HG03103 (cell line): ENCODE measurements at regions not wholly inside any gene's neighbourhood (a gene's known extent, or its start where the extent isn't known, plus 50 kb on each side); places are given as distances from the start of the nearest gene placed in this dataset.

ENCODE experiments used
- ATAC-seq: cut with Tn5 transposase; IDR thresholded peaks from one replicate; pipeline ENCODE4 v1.9.1; 2021; ENCODE audit warnings: low read depth; ENCODE audit not compliant: unreplicated experiment

DNA sequence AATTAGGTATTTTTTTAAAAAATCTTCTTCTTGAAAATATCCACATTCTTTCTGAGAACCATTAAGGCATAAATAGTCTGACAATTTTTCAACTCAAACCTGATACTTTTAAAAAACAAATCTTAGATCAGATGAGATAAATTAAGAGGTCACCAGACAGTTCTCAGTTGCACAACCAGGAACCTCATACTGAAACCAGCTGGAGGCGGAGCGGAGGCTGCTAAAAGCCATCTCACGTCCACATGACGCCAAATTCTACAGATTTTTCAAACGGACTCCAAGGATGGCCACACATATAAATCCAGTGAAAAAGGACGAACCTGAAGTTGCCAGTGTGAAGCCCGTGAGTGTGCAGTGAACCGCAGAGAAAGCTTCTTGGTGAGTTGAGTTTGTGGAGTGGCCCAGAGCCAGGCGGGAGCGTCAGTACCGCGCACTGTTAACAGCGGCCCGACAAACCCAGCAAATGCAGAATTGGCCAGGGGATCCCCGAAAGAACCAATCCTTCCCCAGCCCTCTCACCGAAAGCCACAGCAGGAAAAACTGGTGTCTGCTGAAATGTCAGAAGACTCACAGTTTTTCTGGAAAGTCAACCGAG, 53.1 kb upstream of the BBS5 start:
- ATAC-seq: no peak

DNA sequence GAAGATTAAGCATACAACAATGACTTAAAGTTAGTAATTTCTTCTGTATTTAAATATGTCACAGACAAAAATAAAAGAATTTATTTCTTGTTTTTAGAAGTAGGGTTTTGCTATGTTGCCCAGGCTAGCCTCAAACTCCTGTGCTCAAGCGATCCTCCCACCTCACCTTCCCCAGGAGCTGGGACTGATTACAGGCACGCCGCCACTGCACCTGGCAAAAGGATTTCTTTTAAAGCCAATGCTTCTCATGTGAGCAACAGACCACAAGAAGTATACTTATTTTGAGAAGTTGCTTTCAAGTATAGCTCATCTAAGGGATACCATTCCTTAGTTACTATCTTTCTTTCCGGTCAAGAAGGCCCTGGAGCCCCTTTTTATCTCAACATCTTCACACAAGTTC, 57.2 kb upstream of the BBS5 start:
- ATAC-seq: no peak

DNA sequence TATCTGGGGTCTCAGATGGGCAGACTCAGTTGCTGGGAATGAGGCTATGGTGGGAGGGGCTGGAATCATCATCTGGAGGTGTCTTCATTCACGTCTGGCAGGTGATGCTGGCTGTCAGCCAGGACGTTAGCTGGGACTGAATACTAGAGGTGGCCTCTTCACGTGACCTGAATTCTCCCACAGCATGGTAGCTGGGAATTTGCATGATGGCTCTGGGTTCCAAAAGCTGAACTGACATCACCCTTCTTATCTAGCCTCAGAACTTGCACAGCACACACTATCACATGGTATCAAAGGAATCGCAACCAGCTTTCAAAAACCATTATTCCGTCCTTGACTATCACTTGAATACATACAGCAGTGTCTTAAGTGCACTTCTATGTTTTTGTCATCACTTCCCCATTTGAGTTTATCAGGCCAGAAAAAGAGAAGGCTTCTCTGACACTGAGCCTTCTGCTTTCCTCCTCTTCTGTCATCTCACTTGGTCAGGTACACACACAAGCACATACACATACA, 53.0 kb upstream of the LRP2 start:
- peak; percentile 67 for ATAC-seq
